ENCODE measurements at regions not wholly inside any gene's neighbourhood (a gene's known extent, or its start where the extent isn't known, plus 50 kb on each side); places are given as distances from the start of the nearest gene placed in this dataset.

- CTCF ChIA-PET: no interaction called here
- TF ChIP-seq POLR2AphosphoS5 (IDR thresholded peaks at IDR 0.05; ENCODE audit: low read depth, low read length) (no peak), TCF7L2 (IDR thresholded peaks at IDR 0.05; ENCODE audit: low read depth, low read length) (no peak), REST (IDR thresholded peaks at IDR 0.05; ENCODE audit: insufficient read depth in 1 of 2, low read depth in 2 of 2, low read length in 1 of 2) (no peak), CTCF (IDR thresholded peaks at IDR 0.05) (no peak), SIN3A (IDR thresholded peaks at IDR 0.05; ENCODE audit: borderline replicate concordance, insufficient read depth, low read depth, low read length) (no peak)
- no peak overlapping the region for H3K4me3 ChIP-seq (ENCODE audit: low read depth in 2 of 2, low read length in 2 of 2)
- H3K27me3 ChIP-seq (ENCODE audit: control insufficient read depth, insufficient read depth, low read length): no peaks in the 10 kb centered on the region
- no peak for DNase-seq (ENCODE audit: low read depth, low spot score)
- no peak overlapping the region for H3K27ac ChIP-seq (ENCODE audit: low read length)
- no peak for ATAC-seq
- no peaks in the 10 kb centered on the region for H3K36me3 ChIP-seq (ENCODE audit: control insufficient read depth, insufficient read depth, low read length)
- POLR2A ChIA-PET: no interaction called here
- H3K9me3 ChIP-seq (ENCODE audit: control insufficient read depth, insufficient read depth, low read depth, low read length): no peaks in the 10 kb centered on the region
- intact Hi-C loops (cut with micrococcal nuclease; ENCODE audit: unreplicated experiment) (no loop called here), in situ Hi-C loops (cut with HindIII; ENCODE audit: low pct_unique_long_range_greater_than_20kb, low sequenced_read_pairs) (no loop called here)
- no TSS peak for BruUV-seq (replicated peaks)
- no peaks in the 10 kb centered on the region for H3K4me1 ChIP-seq (ENCODE audit: control insufficient read depth, insufficient read depth, low read length)
Observed at GRCh38 chr5:111836426-111836825, 79.4 kb upstream of the NREP start.

GRCh38 chr5:111834926-111835599, 78.1 kb upstream of the NREP start:
- no peaks in the 10 kb centered on the region for H3K27me3 ChIP-seq (ENCODE audit: control insufficient read depth, insufficient read depth, low read length)
- no peak for DNase-seq (ENCODE audit: low read depth, low spot score)
- no peaks in the 10 kb centered on the region for H3K36me3 ChIP-seq (ENCODE audit: control insufficient read depth, insufficient read depth, low read length)
- intact Hi-C loops (cut with micrococcal nuclease; ENCODE audit: unreplicated experiment): no loop called here
- BruUV-seq (replicated peaks): no TSS peak
- ChIA-PET CTCF (no interaction called here), POLR2A (no interaction called here)
- no peaks in the 10 kb centered on the region for H3K9me3 ChIP-seq (ENCODE audit: control insufficient read depth, insufficient read depth, low read depth, low read length)
- TF ChIP-seq POLR2AphosphoS5 (IDR thresholded peaks at IDR 0.05; ENCODE audit: low read depth, low read length): no peak
- TF ChIP-seq SIN3A (IDR thresholded peaks at IDR 0.05; ENCODE audit: borderline replicate concordance, insufficient read depth, low read depth, low read length): no peak
- no peak for TF ChIP-seq CTCF (IDR thresholded peaks at IDR 0.05)
- TF ChIP-seq TCF7L2 (IDR thresholded peaks at IDR 0.05; ENCODE audit: low read depth, low read length): no peak
- no peak for TF ChIP-seq REST (IDR thresholded peaks at IDR 0.05; ENCODE audit: insufficient read depth in 1 of 2, low read depth in 2 of 2, low read length in 1 of 2)
- no peaks in the 10 kb centered on the region for H3K4me1 ChIP-seq (ENCODE audit: control insufficient read depth, insufficient read depth, low read length)
- no peak overlapping the region for H3K27ac ChIP-seq (ENCODE audit: low read length)
- in situ Hi-C loops (cut with HindIII; ENCODE audit: low pct_unique_long_range_greater_than_20kb, low sequenced_read_pairs): no loop called here
- H3K4me3 ChIP-seq (ENCODE audit: low read depth in 2 of 2, low read length in 2 of 2): no peak overlapping the region
- no peak for ATAC-seq

Data from Panc1 (cell line).